ENCODE measurements at regions not wholly inside any gene's neighbourhood (a gene's known extent, or its start where the extent isn't known, plus 50 kb on each side); places are given as distances from the start of the nearest gene placed in this dataset.

- no peak for TF ChIP-seq ZNF462 (CRISPR knock-in tag; IDR thresholded peaks at IDR 0.05)
- no peak for TF ChIP-seq CTCF (conservative IDR thresholded peaks at IDR 0.05; ENCODE audit: low read depth in 2 of 2)
- no peak for TF ChIP-seq REST (IDR thresholded peaks at IDR 0.05; ENCODE audit: unreplicated experiment)
- no peak for TF ChIP-seq ZNF331 (CRISPR knock-in tag; IDR thresholded peaks at IDR 0.05; ENCODE audit: low read depth)
Measured at GRCh38 chr7:54827734-54828133, 68.7 kb upstream of the SEC61G start (continued).

All from GM23338 (cell line).